ENCODE measurements at regions not wholly inside any gene's neighbourhood (a gene's known extent, or its start where the extent isn't known, plus 50 kb on each side); places are given as distances from the start of the nearest gene placed in this dataset.
"Not testable (repeated sequence)": the region's sequence is repeated elsewhere in the genome, so short reads cannot be mapped to it uniquely, and the experiment has no call there.

DNA sequence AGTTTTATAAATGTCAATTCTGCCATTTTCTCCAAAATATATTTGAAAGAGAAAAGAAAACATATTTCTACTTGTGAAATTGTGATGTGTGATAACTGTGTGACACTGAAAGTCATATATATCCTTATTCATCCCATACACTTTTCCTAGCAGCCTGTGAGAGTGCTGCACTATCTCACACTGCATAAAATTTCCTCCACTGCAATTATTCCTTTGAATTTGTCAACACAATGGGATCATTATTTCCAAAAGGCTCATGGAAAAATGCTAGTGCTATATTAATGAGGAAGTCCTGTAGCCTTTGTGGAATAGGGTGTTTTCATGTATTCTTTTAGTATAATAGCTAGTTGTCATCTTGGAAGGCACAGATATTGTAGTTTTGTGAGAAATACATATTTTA lies 504.1 kb downstream of the RPL10L start:
- H3K9me3 Mint-ChIP-seq, result peaks cover 16% of the 10 kb centered on the region
- H3K4me3 Mint-ChIP-seq, result no peak overlapping the region
- no peaks in the 10 kb centered on the region for H3K27me3 Mint-ChIP-seq
- no peak overlapping the region for H3K27ac Mint-ChIP-seq
- no peaks in the 10 kb centered on the region for H3K4me1 Mint-ChIP-seq
- H3K36me3 Mint-ChIP-seq, result no peaks in the 10 kb centered on the region
- ATAC-seq, result no peak

DNA sequence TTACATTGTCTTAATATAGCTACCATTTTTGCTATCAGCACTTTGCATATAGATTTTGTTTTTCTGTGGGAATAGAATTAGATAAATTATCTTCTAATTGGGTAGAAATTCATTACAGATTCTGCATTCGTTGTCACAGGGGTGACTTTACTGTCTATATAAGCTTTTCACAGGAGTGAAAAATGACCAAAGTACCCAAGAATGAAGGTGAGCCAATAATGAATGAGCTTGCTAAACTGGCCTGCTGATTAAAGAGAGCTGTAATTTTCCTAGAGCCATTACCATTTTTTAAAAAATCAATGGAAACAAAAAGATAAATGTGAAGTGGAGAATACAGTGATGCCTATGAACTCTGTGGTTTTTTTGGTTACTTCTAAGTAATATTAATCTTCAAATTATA lies 504.6 kb downstream of the RPL10L start:
- no peak for ATAC-seq
- H3K27me3 Mint-ChIP-seq, result no peaks in the 10 kb centered on the region
- no peak overlapping the region for H3K4me3 Mint-ChIP-seq

DNA sequence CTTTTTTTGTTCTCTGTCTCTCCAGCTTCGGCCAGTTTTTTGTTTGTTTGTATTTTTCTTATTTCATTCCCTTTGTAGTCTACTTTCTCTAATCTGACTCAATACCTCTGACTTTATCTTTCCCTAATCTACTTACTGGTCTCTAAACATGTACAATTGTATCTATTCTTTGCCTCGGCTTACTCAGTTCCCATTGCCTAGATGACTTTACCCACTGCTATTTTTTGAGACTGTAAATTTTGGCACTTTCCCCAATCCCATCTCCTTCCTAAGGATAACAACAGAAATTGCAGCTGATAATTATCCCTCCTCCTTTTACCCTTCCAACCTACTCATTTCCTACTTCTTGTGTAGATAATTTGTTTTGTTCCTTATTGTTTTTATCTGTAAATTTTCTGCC lies 511.1 kb downstream of the RPL10L start:
- Mint-ChIP-seq H3K4me3 (no peak overlapping the region), H3K27me3 (no peaks in the 10 kb centered on the region), H3K9me3 (peaks cover 13% of the 10 kb centered on the region), H3K36me3 (no peaks in the 10 kb centered on the region), H3K27ac (no peak overlapping the region), H3K4me1 (no peaks in the 10 kb centered on the region)
- no peak for ATAC-seq

More for the DNA sequence above, 504.6 kb downstream of the RPL10L start:
- no peak overlapping the region for H3K27ac Mint-ChIP-seq
- no peaks in the 10 kb centered on the region for H3K36me3 Mint-ChIP-seq
- no peaks in the 10 kb centered on the region for H3K4me1 Mint-ChIP-seq
- peaks cover 16% of the 10 kb centered on the region for H3K9me3 Mint-ChIP-seq

DNA sequence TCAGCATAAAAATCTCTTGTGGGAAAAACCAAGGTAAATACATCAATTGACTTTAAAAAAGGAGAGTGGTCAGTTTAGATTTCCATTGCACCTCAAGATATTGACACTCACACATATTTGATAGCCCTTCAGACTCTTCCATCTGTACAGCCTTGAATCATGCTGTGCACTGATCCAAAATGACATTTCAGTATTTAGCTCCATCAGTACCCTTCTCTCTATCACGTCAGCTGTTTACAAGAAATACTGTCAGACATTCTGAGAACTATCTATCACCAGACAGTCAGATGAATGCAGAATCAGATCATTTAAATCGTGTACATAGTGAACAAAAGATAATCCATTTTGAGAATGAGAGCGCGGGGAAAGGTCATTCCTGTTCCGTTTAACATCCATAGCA lies 511.9 kb downstream of the RPL10L start:
- H3K4me1 Mint-ChIP-seq, result no peaks in the 10 kb centered on the region
- no peaks in the 10 kb centered on the region for H3K36me3 Mint-ChIP-seq
- no peak overlapping the region for H3K27ac Mint-ChIP-seq
- no peaks in the 10 kb centered on the region for H3K27me3 Mint-ChIP-seq
- no peak for ATAC-seq
- peaks cover 13% of the 10 kb centered on the region for H3K9me3 Mint-ChIP-seq
- H3K4me3 Mint-ChIP-seq, result no peak overlapping the region

DNA sequence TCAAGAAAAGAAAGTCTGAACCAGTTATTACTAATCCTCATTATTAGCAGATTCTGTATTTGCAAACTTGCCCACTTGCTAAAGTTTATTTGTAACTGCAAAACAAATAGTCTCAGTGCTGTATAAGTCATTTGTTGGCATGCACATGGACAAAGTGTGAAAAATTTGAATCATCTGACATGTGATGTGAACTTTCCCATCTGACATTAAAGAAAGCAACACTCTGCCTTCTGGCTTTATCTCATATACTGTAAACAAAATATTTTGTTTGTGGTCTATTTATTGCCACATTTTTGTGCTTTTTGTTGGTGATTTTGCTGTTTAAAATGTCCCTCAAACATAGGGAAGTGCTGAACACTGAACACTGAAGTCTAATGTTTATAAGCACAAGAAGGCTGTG lies 513.8 kb downstream of the RPL10L start:
- peaks cover 6% of the 10 kb centered on the region for H3K9me3 Mint-ChIP-seq
- no peaks in the 10 kb centered on the region for H3K36me3 Mint-ChIP-seq
- H3K27me3 Mint-ChIP-seq, result no peaks in the 10 kb centered on the region
- H3K27ac Mint-ChIP-seq, result no peak overlapping the region
- no peak for ATAC-seq
- H3K4me1 Mint-ChIP-seq, result no peaks in the 10 kb centered on the region
- no peak overlapping the region for H3K4me3 Mint-ChIP-seq

- Mint-ChIP-seq H3K27me3 (no peaks in the 10 kb centered on the region), H3K27ac (no peak overlapping the region), H3K36me3 (no peaks in the 10 kb centered on the region), H3K4me3 (no peak overlapping the region), H3K4me1 (no peaks in the 10 kb centered on the region), H3K9me3 (peaks cover 6% of the 10 kb centered on the region)
- no peak for ATAC-seq
These were observed 515.1 kb downstream of the RPL10L start for GRCh38 chr14:46136456-46136855.

GRCh38 chr14:46108228-46108627 lies 543.4 kb downstream of the RPL10L start:
- ATAC-seq, result no peak
- Mint-ChIP-seq H3K27me3 (no peaks in the 10 kb centered on the region), H3K9me3 (peaks cover 21% of the 10 kb centered on the region), H3K27ac (no peak overlapping the region), H3K4me3 (no peak overlapping the region), H3K36me3 (peaks cover 5% of the 10 kb centered on the region), H3K4me1 (no peaks in the 10 kb centered on the region)

- not testable (repeated sequence) for H3K9me3 Mint-ChIP-seq, ATAC-seq, H3K36me3 Mint-ChIP-seq, H3K4me3 Mint-ChIP-seq, H3K27ac Mint-ChIP-seq, H3K4me1 Mint-ChIP-seq, H3K27me3 Mint-ChIP-seq
These were observed 550.7 kb downstream of the RPL10L start for GRCh38 chr14:46100901-46101300.

GRCh38 chr14:46091819-46092218 lies 559.8 kb downstream of the RPL10L start:
- Mint-ChIP-seq H3K4me3 (no peak overlapping the region), H3K36me3 (no peaks in the 10 kb centered on the region), H3K9me3 (no peaks in the 10 kb centered on the region), H3K27ac (no peak overlapping the region), H3K27me3 (no peaks in the 10 kb centered on the region), H3K4me1 (no peaks in the 10 kb centered on the region)
- no peak for ATAC-seq

DNA sequence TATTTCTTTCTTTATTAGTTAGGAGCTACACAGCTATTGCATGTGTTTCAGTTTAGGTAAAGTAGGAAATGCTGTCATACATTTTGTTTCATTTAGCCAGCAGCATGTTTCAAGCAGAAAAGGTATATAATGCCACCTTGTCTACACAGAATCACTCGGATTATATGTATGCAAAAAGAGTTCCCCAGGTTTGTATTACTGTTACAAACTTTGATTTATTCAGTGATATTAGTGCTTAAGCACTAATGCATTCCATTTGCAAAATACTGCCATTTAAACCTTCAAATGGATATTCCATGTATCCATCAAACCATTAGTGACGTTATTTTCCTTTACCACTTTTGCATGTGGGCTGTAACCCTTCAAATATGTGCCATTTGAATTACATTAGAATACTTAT lies 564.0 kb downstream of the RPL10L start:
- no peak overlapping the region for H3K27ac Mint-ChIP-seq
- no peak for ATAC-seq
- no peaks in the 10 kb centered on the region for H3K36me3 Mint-ChIP-seq
- peaks cover 4% of the 10 kb centered on the region for H3K9me3 Mint-ChIP-seq
- H3K4me1 Mint-ChIP-seq, result no peaks in the 10 kb centered on the region
- H3K27me3 Mint-ChIP-seq, result no peaks in the 10 kb centered on the region
- no peak overlapping the region for H3K4me3 Mint-ChIP-seq

DNA sequence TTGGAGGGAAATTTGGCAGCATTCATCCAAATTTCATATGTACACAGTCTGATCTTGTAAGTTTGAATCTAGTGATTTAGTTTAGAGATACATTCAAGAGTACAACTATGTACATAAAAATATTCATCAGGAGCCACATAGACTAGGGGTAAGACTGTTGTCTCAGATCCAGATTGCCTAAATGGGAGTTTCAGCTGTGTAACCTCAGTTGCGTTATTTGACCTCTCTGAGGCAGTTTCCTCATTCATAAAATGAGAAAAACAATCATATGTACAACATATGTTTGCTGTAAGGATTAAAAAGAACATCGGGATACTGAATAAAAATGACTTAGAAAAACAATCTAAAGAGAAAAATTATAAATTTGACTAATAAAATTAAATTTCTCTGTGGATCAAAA lies 577.5 kb downstream of the RPL10L start:
- H3K36me3 Mint-ChIP-seq, result no peaks in the 10 kb centered on the region
- no peaks in the 10 kb centered on the region for H3K4me1 Mint-ChIP-seq
- ATAC-seq, result no peak
- no peak overlapping the region for H3K27ac Mint-ChIP-seq
- H3K27me3 Mint-ChIP-seq, result no peaks in the 10 kb centered on the region
- H3K9me3 Mint-ChIP-seq, result peaks cover 3% of the 10 kb centered on the region
- no peak overlapping the region for H3K4me3 Mint-ChIP-seq

DNA sequence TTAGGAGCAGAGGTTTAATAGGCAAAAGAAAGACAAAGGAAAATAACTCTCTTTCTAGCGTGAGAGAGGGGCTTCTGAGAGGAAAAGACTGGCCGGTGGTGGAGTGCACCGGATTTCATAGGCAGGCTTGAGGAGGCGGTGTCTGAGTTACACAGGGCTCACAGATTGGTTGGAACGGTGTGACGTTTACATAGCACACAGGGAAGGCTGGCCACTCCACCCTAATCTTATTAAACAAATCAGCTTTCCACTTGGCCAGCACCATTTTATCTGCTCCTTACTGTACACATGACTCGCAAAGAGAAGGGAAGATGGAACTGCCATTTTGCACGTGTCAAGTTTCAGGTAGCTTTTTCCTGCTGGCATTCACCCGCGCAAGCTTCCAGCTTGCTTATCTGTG lies 587.7 kb downstream of the RPL10L start:
- H3K27ac Mint-ChIP-seq, result no peak overlapping the region
- no peak for ATAC-seq
- H3K9me3 Mint-ChIP-seq, result peaks cover 11% of the 10 kb centered on the region
- H3K27me3 Mint-ChIP-seq, result no peaks in the 10 kb centered on the region
- H3K4me1 Mint-ChIP-seq, result no peaks in the 10 kb centered on the region
- no peak overlapping the region for H3K4me3 Mint-ChIP-seq
- no peaks in the 10 kb centered on the region for H3K36me3 Mint-ChIP-seq

DNA sequence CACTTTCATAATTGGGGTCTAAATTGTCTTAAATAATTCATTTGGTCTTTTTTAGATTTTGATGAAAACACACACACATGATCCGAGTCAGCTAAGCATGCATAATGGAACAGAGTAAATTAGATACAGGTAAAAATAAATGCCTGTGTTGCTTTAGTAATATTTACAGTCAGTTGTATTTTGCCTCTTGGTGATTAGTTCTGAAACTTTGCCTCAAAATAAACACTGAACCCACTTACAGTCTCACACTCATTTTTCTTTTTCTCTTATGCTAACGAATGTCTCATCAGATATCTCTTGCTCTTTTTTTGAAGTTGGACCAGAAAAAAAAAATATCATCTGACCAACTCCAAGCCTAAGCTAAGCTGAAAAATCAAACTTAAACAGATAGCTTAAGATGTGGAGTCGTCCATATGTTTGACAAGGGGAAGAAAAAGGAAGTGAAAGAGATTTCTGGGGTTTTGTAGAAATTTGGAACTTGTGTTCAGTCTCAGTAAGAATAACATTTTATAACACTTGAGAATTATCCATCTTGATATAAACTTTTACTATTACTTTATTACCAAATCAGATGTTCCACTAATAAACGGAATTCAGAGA lies 592.5 kb downstream of the RPL10L start:
- Mint-ChIP-seq H3K27ac (no peak overlapping the region), H3K27me3 (no peaks in the 10 kb centered on the region), H3K36me3 (no peaks in the 10 kb centered on the region), H3K4me1 (no peaks in the 10 kb centered on the region), H3K4me3 (no peak overlapping the region), H3K9me3 (peaks cover 7% of the 10 kb centered on the region)
- no peak for ATAC-seq

DNA sequence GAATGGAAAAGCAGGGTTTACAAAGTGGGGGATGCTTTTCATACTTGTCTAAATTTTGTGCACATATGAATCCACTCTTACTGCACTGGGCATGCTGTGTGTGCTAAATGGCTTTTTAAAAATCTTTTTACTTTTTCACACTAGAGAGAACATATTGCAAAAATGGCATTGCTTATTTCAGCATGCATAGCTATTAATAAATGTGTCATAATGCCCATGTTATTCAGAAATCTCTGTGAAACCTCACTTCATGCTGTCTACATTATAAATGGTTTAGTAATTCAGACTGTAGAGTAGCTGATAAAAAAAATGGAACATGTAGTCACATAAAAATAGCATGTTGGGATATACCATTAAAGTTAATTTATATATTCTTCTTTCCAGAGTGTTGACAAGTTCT lies 593.8 kb downstream of the RPL10L start:
- no peaks in the 10 kb centered on the region for H3K36me3 Mint-ChIP-seq
- H3K27me3 Mint-ChIP-seq, result no peaks in the 10 kb centered on the region
- peaks cover 3% of the 10 kb centered on the region for H3K9me3 Mint-ChIP-seq
- no peak for ATAC-seq
- no peaks in the 10 kb centered on the region for H3K4me1 Mint-ChIP-seq
- H3K4me3 Mint-ChIP-seq, result no peak overlapping the region
- H3K27ac Mint-ChIP-seq, result no peak overlapping the region

- Mint-ChIP-seq H3K27me3 (no peaks in the 10 kb centered on the region), H3K9me3 (no peaks in the 10 kb centered on the region), H3K4me3 (no peak overlapping the region), H3K36me3 (no peaks in the 10 kb centered on the region), H3K27ac (no peak overlapping the region), H3K4me1 (no peaks in the 10 kb centered on the region)
- no peak for ATAC-seq
These were observed 597.1 kb downstream of the RPL10L start for GRCh38 chr14:46054526-46054925.

- ATAC-seq, result no peak
- no peaks in the 10 kb centered on the region for H3K4me1 Mint-ChIP-seq
- H3K9me3 Mint-ChIP-seq, result no peaks in the 10 kb centered on the region
- H3K4me3 Mint-ChIP-seq, result no peak overlapping the region
- no peak overlapping the region for H3K27ac Mint-ChIP-seq
- H3K36me3 Mint-ChIP-seq, result no peaks in the 10 kb centered on the region
- H3K27me3 Mint-ChIP-seq, result no peaks in the 10 kb centered on the region
These were observed 598.4 kb downstream of the RPL10L start for GRCh38 chr14:46053221-46053620.

DNA sequence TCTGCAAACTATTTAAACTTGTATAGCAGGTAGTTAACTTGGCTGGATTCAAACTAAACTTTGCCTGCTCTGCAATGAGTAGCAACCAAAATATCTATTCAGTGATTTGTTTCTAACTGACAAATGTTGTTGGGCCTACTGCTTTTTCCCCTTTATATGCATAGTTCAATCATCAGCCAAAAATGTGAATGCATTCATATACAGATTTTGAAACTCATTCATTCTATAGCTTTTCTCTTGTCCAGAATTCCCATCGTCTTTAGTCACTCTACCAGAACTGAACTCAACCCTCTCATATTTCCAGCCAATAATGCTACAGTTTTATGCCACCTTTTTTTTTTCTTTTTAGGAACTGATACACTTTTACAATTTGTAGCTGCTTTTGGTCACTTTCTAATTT lies 599.8 kb downstream of the RPL10L start:
- Mint-ChIP-seq H3K9me3 (peaks cover 5% of the 10 kb centered on the region), H3K4me1 (no peaks in the 10 kb centered on the region), H3K27ac (no peak overlapping the region), H3K4me3 (no peak overlapping the region), H3K36me3 (no peaks in the 10 kb centered on the region), H3K27me3 (no peaks in the 10 kb centered on the region)
- ATAC-seq, result no peak
